Fibroblast of peridontal ligament (primary cell): ENCODE measurements at regions not wholly inside any gene's neighbourhood (a gene's known extent, or its start where the extent isn't known, plus 50 kb on each side); places are given as distances from the start of the nearest gene placed in this dataset.
"Not testable (repeated sequence)": the region's sequence is repeated elsewhere in the genome, so short reads cannot be mapped to it uniquely, and the experiment has no call there.

Experiments
- DNase-seq: peaks from one replicate; pipeline ENCODE4 v3.0.0-alpha.2; 2010; ENCODE audit errors: extremely low read depth

DNA sequence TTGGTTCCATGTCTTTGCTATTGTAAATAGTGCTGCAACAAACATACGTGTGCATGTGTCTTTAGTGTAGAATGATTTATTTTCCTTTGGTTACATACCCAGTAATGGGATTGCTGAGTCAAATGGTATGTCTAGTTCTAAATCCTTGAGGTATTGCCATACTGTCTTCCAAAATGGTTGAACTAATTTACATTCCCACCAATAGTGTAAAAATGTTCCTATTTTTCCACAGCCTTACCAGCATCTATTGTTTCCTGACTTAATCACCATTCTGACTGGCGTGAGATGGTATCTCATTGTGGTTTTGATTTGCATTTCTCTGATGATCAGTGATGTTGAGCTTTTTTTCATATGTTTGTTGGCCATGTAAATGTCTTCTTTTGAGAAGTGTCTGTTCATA is 226.6 kb downstream of the ETAA1 start:
- not testable (repeated sequence) for DNase-seq

DNA sequence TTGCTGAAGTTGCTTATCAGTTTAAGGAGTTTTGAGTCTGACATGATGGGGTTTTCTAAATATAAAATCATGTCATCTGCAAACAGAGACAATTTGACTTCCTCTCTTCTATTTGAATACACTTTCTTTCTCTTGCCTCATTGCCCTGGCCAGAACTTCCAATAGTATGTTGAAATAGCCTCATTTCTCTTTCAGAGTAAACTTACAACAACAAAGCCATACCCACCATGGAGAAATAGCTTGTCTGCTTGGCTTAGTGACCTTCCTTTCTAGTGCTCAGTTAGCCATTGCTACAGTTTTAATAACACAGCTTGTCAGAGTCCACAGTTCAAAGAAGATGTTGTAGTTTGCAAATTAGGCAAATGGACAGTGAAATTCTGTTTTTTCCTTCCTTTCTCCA is 228.0 kb downstream of the ETAA1 start:
- DNase-seq, result peak; percentile 28

DNA sequence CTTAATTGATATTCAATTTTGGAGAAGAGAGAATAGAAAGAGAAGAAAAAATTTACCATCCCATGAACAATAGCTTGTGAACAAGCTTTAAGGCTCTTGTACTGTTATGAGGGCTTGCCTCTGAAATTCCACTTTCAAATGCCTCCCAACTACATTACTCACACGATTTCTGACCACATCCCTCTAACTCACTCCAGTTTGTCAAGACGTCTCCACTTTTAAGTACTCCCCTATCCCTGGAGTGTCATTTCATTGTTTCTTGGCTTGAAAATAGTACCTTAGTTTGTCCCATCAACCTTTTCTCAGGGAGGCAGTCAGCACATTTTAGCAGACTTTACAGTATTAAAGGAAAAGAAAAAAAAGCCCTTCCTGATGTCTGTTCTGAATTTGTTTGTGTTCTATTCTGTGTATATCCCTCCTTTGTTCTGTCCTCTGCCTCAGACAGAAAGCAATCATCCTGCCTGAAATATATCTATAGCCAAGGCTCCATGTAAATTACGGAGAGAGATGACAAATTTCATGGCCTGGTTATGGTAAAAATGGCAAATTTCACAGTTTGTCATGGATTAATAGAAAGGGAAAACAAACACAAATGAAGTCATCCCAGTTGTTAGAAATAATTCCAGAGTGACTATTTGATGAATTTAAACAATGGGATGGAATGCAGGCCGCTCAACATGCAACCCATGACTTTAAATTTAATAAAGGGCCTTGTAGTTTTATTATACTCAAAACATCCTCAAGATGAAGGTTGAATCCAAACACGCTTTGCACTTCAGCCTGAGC is 228.8 kb downstream of the ETAA1 start:
- DNase-seq, result peak; percentile 37

DNA sequence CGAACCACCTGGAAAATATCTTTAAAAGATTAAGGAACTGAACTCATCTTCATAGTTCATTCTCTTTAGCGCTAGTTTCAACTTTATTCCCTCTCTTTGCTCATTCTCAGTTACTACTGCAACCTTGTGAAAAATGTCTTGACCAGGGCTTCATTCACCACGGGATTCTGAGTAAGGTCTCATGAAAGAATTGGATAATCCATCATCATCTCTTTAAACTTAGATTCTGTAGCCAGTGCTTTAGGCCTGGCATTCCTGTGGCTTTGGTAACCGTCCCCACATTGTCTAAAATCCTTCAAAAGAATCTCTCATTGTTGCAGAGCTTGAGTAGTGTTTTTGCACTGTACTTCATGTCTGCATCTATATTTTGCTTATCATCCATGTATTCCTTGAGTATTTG is 229.5 kb downstream of the ETAA1 start:
- peak; percentile 23 for DNase-seq

DNA sequence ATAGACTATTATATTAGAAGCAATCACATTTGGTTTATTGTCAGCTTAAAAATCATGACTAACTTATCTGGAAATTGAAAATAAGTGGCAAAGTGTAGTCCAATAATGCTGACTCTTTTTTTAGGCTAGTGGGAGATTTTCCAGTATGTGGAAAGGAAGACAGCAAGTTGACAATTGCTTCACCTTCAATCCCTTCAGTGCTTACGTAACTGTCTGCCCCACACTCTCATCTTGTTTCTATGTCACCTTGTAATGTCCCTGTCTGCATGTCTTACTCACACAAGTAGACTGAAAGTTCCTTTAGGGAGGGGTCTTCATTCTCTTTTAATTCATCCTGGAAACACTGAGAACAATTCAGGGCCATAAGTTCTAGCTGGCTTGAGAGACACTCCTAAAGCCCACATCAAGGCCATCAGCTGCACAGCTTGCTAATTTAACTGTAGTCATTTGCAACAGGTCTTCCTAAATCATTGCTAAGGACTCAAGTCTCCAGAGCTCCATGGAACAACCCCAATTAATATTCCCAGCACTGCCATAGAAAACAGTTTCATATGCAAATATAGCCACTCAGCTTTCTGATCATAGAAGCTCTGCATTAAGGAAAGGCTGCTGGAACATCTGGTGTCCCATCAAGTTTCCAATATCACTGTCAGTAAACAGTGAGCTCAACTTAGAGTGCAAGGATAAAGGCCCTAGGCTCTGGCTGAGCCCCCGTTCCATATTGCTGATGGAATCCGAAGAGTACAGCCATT is 230.5 kb downstream of the ETAA1 start:
- no peak for DNase-seq

DNA sequence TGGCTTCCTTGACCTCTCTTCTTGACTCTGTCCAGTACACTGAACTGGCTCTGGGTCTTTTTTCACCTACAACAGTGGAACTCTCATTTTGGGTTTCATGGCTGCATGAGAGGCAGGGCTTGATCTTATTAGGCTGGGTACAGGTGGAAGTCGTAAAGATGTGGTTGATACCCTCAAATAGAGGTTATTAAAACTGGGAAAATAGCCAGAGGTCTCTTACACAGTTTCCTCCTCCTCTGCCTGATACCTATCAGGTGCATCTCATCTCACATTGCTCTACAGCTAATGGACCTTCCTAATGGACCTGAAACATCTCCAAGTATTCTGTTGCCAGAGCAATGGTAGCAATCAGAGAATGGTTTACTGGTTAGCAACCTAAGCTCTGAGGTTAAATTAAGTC is 231.8 kb downstream of the ETAA1 start:
- DNase-seq, result no peak

DNA sequence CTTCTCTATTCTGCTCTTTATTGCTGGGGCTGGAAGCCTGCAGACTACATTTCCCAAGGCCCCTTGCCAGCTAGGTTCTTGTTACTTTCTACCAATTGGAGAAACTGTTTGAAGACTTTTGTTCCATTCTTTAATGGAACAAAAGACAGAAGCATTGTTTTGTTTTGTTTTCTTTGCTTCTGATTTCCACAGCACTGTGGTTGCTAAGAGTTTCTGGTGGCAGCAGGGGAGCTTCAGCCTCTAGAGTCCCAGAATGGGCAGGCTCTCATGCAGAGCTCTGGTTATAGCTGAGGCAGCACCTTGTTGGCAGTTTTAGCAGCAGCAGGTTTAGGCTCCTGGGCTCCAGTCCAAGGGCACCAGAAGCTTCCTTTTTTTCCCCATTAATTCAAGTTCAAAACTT is 234.3 kb downstream of the ETAA1 start:
- DNase-seq, result no peak

DNA sequence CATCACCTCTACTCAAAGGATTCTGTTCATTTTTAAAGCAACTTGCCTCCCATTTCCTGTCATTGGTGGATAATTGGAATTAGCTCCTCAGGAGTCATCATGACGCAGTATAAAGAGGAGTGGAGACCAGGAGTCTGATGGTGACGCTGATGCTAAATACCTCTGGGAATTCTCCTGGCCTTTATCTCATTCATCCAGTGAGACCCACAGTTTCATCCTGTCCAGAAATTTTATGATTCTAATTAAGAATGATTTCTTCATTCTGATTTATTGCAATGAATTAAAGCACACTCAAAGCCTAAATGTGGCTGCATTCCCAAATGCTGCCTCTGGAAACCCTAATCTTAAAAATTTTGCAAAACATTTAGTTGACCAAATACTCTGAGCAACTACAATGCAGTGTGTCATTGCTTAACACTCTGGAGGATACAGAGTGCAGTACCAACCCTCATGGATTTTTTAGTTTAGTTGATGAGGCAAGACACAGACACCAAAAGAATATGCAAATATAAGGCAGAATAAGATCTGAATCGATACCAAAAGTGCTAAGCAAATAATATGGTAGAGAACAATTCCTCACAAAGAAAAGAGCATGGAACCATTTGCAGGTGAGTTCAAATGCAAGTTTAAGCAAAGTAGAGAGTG is 236.2 kb downstream of the ETAA1 start:
- no peak for DNase-seq

DNA sequence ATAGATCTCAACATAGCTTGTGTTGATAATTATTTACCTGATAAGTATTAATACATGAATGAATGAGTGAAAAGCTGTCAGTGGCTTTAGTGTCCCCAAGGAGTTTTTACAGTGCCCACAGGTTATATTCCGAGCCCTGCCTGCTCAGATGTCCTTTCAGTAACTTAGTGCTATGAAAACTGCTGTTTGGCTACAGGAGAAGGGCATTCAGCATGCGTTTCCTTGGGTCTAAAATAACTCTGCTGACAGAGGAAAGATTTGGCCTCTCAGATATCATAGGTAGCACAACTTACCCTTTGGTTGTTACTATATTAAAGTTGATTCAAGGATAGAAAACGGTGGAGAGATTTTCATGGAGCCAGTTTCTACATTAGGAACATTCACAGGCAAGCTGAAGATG is 241.0 kb downstream of the ETAA1 start:
- no peak for DNase-seq

DNA sequence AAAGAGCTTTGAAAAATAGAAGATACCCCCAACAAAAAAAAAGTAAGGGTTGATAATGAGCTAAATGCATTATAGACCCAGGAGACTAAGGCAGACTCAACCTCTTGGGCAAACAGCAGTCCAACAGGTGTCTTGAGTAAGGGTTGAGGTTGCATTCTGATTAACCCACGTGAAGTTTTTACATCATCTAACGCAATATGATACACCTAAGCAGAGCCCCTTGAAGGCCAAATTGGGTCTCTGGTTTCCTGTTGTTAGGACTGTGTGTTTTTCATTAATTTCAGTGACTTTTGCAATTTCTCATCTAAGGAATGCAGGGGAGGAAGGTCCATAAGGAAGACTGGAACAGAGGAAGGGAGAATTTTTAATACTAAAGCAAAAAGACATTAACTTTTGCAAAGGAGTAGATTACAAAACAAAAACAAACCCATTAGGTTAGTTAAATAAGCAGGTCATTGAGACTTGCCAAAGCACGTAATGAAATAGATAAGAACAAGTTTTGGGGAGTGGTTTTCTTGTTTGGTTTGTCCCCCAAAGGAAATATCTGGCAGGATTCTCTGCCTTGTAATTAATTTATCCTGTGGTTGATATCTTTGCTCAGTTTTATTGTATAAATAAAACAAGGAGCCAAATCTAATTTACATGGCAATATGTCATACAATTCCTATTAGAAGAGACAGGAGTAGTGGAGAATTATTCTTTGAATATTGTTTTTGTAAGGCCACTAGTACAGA is 244.3 kb downstream of the ETAA1 start:
- DNase-seq, result no peak

DNA sequence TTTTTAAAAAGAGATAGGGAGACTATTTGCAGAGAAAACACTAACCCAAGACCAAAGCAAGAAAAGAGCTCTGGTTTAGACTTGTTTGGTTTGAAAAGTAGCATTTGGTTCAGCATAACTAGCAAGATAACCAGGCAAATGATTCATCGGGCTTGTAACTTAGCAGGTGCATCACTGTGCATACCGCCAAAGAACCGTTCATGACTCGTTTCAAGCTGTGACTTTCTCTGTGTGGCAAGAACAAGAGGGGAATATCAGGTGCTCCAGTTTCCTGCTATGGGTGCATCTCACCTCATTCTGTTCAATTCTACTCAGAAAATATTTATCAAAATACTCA is 244.9 kb downstream of the ETAA1 start:
- DNase-seq, result no peak

DNA sequence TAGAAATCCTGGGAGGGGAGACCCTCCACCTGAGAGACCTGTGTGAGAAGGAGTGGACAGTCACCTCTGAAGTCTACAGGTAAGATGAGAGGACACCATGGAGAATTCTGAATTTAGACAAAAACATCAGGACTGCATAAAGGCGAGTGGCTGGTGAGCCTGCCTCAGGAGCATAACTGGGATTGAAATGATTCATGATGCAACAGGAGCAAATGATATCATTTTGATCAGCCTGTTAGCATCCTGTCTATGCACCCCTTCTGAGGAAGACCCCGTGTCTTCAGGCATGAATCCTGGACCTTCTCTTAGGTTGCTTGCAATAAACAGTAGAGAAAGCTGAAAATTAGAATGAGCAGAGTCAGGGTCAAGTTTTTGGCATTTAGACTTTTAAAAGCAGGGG is 245.8 kb downstream of the ETAA1 start:
- DNase-seq, result no peak

DNA sequence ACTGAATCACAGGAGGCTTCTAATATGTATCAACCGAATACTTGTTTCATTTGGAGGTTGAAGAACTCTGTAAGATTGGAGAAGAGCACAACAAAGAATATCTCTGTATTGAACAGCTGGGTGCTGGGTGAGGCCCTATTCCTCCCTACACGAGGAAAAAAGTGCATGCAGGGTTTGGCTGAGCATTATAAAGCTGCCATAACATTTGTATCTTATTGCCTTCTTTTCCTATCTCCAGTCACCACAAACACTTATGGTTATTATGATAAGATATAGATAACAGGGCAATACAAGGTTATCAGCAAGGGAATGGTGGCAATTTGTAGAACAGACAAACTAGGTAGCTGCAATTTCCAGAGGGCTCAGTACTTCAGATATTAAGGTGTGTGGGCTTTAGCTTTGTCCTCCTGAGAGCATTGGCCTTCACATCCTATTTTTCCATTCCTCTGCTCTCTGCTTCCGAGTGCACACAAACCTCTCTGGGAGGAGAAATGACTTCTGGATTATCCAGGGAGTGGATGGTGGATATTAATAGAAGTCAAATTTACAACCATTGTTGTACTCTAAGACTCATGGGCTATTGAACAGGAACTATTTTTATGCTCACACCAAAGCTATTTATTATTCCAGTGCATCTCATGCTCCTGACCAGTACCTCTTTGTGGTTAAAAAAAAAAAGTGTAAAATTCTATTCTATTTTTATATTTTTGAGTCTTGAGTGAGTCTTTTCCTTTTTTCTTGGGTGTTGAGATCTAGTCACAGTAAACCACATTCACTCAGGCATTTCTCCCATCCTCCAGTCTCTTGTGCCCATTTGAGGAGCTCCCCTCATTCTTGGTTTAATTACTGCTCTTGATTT is 248.4 kb downstream of the ETAA1 start:
- DNase-seq, result no peak

DNA sequence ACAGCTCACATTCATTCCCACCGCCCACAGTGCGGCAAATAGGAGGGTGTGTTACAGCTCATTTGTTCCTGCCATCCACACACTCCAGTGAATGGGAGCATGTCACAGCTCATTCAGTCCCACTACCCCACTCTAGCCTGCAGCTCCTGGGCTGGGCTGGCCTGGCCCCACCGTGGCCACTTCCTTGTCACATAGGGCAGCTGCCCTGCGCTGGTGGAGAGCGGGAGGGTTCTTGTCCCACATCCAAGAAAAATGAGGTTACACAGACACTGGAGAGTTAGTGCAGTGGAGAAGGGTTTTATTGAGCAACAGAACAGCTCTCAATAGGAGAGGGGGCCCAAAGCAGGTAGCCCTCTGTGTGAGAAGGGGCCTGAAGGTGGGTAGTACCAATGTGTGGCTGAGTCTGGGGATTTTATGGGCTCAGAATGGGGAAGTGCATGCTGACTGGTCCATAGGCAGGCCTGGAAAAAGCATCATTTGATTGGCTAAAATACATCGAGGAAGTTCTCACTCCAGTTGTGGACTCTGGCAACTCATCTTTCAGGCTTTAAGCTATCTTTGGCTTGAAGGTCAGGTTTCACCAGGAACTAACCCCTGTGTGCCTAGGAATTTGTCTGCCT is 249.7 kb downstream of the ETAA1 start:
- DNase-seq, result no peak

DNA sequence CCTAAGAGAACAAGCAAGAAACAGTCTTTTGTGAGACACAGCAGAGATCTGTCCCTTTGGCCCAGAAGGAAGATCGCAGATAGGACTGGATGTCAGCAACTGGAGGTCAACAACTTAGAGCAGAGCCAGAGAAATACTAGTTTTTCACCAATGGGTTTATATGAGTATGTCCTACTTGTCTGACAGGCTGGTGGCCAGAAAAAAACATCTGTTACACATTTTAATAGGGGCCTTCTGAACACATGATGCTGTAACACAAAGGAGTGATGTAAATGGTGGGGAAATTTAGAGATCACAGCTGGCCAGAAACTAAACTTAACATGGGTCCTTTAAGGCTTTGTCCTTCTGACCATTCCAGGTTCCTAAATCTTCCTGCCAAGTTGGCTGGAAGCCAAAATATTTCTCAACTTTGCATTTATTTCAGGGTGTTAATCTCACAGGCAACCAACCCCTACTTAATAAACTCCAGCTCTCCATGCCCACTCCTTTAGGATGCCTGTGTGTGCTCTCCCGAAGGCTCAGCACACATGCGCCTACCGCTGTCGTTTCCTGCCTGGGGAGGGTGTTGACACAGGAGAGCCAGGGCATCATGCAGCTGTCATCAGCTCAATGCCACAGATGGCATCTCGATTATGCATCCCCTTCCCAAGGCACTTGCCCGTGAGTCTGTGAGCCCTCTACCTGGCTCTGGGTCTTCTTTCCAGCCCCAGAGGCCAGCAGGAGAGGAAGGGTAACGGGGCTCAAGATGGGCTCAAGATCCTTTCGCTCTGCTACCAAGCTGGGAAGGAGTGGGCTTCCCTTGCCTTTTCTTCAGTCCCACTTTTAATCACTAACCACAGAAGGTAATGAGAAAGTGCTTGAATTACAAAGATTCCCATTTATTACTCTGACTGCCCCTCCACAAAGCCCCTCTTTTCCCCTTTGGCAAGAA is 252.5 kb downstream of the ETAA1 start:
- DNase-seq, result peak; percentile 42

DNA sequence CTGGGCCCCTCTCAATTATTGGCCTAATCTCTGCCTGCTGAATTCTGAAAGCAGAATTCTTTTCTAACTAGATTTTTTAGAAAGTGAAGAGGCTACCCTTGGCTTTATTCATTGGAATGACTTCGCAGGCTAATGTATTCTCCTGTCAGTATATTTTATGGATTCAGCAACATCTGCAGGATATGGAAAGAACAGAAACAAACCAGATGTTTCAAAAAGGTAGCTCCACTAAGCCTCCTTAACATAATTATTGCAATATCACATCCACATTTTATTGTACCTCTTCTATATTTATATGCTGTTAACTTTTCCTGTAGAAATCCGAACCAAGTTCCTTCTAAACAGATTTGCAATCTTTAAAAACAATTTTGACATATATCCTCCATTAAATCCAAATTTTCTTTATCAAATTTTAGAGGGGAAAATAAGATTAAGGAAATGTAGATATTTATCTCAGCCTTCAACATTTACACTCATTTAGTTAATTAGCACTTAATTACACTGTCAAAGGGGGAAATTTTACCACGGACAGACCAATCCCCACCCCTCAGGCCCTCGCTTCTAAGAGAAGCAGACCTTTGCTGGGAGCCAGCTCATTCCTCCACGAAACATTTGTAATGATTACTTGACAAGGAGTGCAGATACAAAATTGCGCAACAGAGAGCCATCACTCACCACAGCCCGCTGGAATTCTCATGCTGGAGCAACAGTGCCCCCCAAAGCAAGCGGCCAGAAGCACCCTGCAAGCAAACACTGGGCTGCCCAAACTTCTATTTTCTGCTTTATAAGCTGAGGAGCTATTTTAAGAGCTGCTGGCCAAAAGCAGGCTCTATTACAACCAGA is 253.4 kb downstream of the ETAA1 start:
- peak; percentile 85 for DNase-seq

DNA sequence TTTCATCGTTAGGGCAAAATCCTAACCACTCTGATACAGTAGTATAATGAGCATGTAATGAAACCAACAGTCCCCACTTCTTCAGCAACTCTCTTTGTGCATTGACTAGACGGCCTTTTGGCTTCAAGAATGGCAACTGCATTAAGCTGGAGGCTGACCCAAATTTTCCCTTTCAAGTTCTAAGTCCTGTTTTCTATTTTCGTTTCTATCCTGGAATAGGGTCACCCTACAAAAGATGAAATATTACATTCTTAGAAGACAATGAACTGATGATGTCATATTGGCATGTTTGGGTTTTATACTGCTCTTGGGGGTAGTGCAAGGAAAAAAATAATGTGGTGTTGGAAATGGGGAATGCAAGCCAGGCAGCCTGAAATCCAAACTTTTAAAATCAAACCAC is 254.4 kb downstream of the ETAA1 start:
- no peak for DNase-seq

DNA sequence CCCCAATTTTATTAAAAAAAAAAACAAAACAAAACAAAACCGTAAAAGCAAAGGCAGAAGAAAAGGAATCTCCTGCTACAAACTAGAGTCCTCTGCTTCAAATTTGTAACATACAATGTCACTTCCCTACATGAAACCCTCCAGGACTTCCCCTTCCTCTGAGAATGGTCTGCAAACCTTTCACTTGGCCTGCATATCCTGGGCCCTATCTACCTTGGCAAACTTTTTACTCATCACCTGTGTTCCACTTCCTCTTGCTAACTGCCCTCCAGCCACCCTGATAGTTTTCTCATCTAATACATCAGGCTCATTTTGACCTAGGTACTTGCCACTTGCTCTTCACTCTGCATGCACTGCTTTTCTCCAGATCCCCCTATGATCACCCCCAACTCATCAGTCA is 255.5 kb downstream of the ETAA1 start:
- DNase-seq, result no peak

DNA sequence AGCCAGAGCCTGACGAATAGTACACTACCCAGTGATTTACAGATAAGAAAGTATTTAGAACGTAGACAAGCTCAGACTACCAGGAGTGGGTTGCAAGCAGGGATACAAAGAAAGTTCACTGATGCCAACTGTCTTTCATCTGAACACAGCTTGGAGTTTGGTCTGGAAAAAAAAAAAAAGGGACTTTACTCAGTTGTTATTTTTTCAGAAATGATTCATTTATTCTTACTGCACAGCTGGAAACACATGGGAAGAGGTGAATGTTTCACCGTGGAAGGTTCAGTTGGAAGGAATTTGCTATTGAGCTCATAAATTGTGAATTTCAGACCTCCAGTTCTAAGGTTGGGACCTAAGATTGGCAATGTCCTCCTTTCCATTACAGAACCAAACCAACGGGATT is 259.7 kb downstream of the ETAA1 start:
- DNase-seq, result no peak
